IMR-90 (cell line): ENCODE measurements at regions not wholly inside any gene's neighbourhood (a gene's known extent, or its start where the extent isn't known, plus 50 kb on each side); places are given as distances from the start of the nearest gene placed in this dataset.

ENCODE experiments used
- ATAC-seq: fragments of 200-7000 bp; cut with Tn5 transposase; 2 replicates; pipeline ENCODE4 v1.9.1; 2020; ENCODE audit warnings: low read depth, mild to moderate bottlenecking, moderate library complexity
- BruUV-seq: library from RNA; stranded (reverse); fragments of 400-500 nt; replicated peaks from 2 replicates; lab custom pipeline; 2021; lab: Mats Ljungman, UMichigan
- CTCF ChIA-PET: fragments of 300-600 bp; formaldehyde crosslinking; extraction: SDS; loops from one replicate; lab custom pipeline; 2021; ENCODE audit warnings: antibody characterized with exemption; lab: Yijun Ruan, JAX
- POLR2A ChIA-PET: fragments of 300-600 bp; sonication (Branson Sonifier 250); formaldehyde crosslinking; loops from one replicate; lab custom pipeline; 2022; ENCODE audit warnings: antibody characterized with exemption; ENCODE audit not compliant: unreplicated experiment; lab: Charles Lee
- DNase-seq: peaks from one replicate; pipeline ENCODE4 v3.0.0; 2013
- H2AFZ ChIP-seq: replicated peaks from 2 replicates; pipeline ENCODE3; 2013; ENCODE audit warnings: low read length, mild to moderate bottlenecking; ENCODE audit not compliant: poor library complexity
- H2AK5ac ChIP-seq: 2 replicates; pipeline ENCODE4 v1.6.1; 2013; ENCODE audit warnings: low read depth, low read length, inconsistent platforms
- H2AK9ac ChIP-seq: replicated peaks from 2 replicates; pipeline ENCODE3; 2013; ENCODE audit warnings: mild to moderate bottlenecking, low read depth, low read length, moderate library complexity; ENCODE audit not compliant: poor library complexity
- H2BK120ac ChIP-seq: 2 replicates; pipeline ENCODE4 v1.6.1; 2013; ENCODE audit warnings: low read depth, low read length, inconsistent platforms
- H2BK15ac ChIP-seq: 3 replicates; pipeline ENCODE4 v1.6.1; 2013; ENCODE audit warnings: low read depth, low read length, inconsistent platforms
- H2BK20ac ChIP-seq: 2 replicates; pipeline ENCODE4 v1.6.1; 2013; ENCODE audit warnings: low read depth, mild to moderate bottlenecking, inconsistent platforms, low read length, moderate library complexity
- H2BK5ac ChIP-seq: 2 replicates; pipeline ENCODE4 v1.6.1; 2013; ENCODE audit warnings: mild to moderate bottlenecking, low read depth, low read length, inconsistent platforms; ENCODE audit not compliant: poor library complexity, severe bottlenecking
- H3K14ac ChIP-seq: replicated peaks from 2 replicates; pipeline ENCODE4 v1.6.1; 2013; ENCODE audit warnings: low read depth, low read length, inconsistent platforms
- H3K18ac ChIP-seq: 2 replicates; pipeline ENCODE4 v1.6.1; 2013; ENCODE audit warnings: low read depth, low read length, control low read depth
- H3K23ac ChIP-seq: 2 replicates; pipeline ENCODE4 v1.6.1; 2013; ENCODE audit warnings: low read depth, low read length, inconsistent platforms
- H3K27ac ChIP-seq: 2 replicates; pipeline ENCODE4 v1.5.1; 2013; ENCODE audit warnings: mild to moderate bottlenecking, control low read depth, low read length; ENCODE audit not compliant: insufficient read depth
- H3K27me3 ChIP-seq: 2 replicates; pipeline ENCODE4 v1.6.1; 2013; ENCODE audit warnings: low read length; ENCODE audit not compliant: control insufficient read depth, insufficient read depth
- H3K36me3 ChIP-seq: 2 replicates; pipeline ENCODE4 v1.6.1; 2013; ENCODE audit warnings: low read length, mixed read lengths; ENCODE audit not compliant: control insufficient read depth, insufficient read depth
- H3K4ac ChIP-seq: 2 replicates; pipeline ENCODE4 v1.6.1; 2013; ENCODE audit warnings: low read depth, low read length, inconsistent platforms
- H3K4me1 ChIP-seq: 2 replicates; pipeline ENCODE4 v1.6.1; 2013; ENCODE audit warnings: low read length, mixed read lengths; ENCODE audit not compliant: control insufficient read depth, insufficient read depth
- H3K4me2 ChIP-seq: 2 replicates; pipeline ENCODE4 v1.6.1; 2013; ENCODE audit warnings: low read depth, mild to moderate bottlenecking, control low read depth, low read length, moderate library complexity
- H3K4me3 ChIP-seq: 2 replicates; pipeline ENCODE4 v1.5.1; 2013; ENCODE audit warnings: low read depth, mild to moderate bottlenecking, control low read depth, low read length, moderate library complexity; ENCODE audit not compliant: insufficient read depth
- H3K56ac ChIP-seq: 2 replicates; pipeline ENCODE4 v1.6.1; 2013; ENCODE audit warnings: low read length, inconsistent platforms; ENCODE audit not compliant: insufficient read depth; ENCODE audit errors: extremely low read depth
- H3K79me1 ChIP-seq, 2 experiments: 2 replicates each; pipeline ENCODE4 v1.6.1; 2013; ENCODE audit warnings: low read length in 2 of 2, inconsistent platforms in 1 of 2, low read depth in 1 of 2
- H3K9ac ChIP-seq: 2 replicates; pipeline ENCODE4 v1.6.1; 2013; ENCODE audit warnings: low read depth, low read length, control low read depth
- H3K9me1 ChIP-seq: 2 replicates; pipeline ENCODE4 v1.6.1; 2013; ENCODE audit warnings: low read length, inconsistent platforms; ENCODE audit not compliant: insufficient read depth
- H3K9me3 ChIP-seq: 2 replicates; pipeline ENCODE4 v1.6.1; 2013; ENCODE audit warnings: low read length; ENCODE audit not compliant: control insufficient read depth, insufficient read depth
- H4K20me1 ChIP-seq: 2 replicates; pipeline ENCODE4 v1.6.1; 2013; ENCODE audit warnings: low read length, inconsistent platforms; ENCODE audit not compliant: insufficient read depth
- H4K5ac ChIP-seq: 2 replicates; pipeline ENCODE4 v1.6.1; 2013; ENCODE audit warnings: mild to moderate bottlenecking, low read depth, low read length, control low read depth
- H4K8ac ChIP-seq, 2 experiments: 2 replicates each; pipeline ENCODE4 v1.6.1; 2013; ENCODE audit warnings: low read depth in 2 of 2, low read length in 2 of 2, control low read depth in 1 of 2, inconsistent platforms in 1 of 2
- H4K91ac ChIP-seq: 2 replicates; pipeline ENCODE4 v1.6.1; 2013; ENCODE audit warnings: low read depth, low read length, inconsistent platforms; ENCODE audit not compliant: insufficient read depth
- CHD1 ChIP-seq: IDR thresholded peaks from 2 replicates; pipeline ENCODE4 v1.6.1; 2012; ENCODE audit warnings: low read depth, low read length, improper control_type of control experiment
- CTCF ChIP-seq: conservative IDR thresholded peaks from 2 replicates; pipeline ENCODE4 v1.5.1; 2012; ENCODE audit warnings: mild to moderate bottlenecking, low read depth, low read length, improper control_type of control experiment
- FOS ChIP-seq: fragments of 150-350 bp; IDR thresholded peaks from 2 replicates; pipeline ENCODE4 v1.6.1; 2016; ENCODE audit warnings: low read depth, low read length
- MXI1 ChIP-seq: IDR thresholded peaks from 2 replicates; pipeline ENCODE4 v1.6.1; 2012; ENCODE audit warnings: low read depth, mild to moderate bottlenecking, low read length, moderate library complexity, borderline replicate concordance
- NFE2L2 ChIP-seq: fragments of 150-350 bp; IDR thresholded peaks from 2 replicates; pipeline ENCODE4 v1.6.1; 2016; ENCODE audit warnings: low read depth, mild to moderate bottlenecking, low read length
- POLR2A ChIP-seq: IDR thresholded peaks from 2 replicates; pipeline ENCODE4 v1.6.1; 2012; ENCODE audit warnings: mild to moderate bottlenecking, low read depth, low read length
- RCOR1 ChIP-seq: IDR thresholded peaks from 2 replicates; pipeline ENCODE4 v1.6.1; 2012; ENCODE audit warnings: mild to moderate bottlenecking, low read length, improper control_type of control experiment; ENCODE audit not compliant: insufficient replicate concordance
- RFX5 ChIP-seq: IDR thresholded peaks from 2 replicates; pipeline ENCODE4 v1.8.0; 2012; ENCODE audit warnings: low read depth, mild to moderate bottlenecking, low read length, moderate library complexity
- SMC3 ChIP-seq: fragments of 150-350 bp; IDR thresholded peaks from 2 replicates; pipeline ENCODE4 v1.6.1; 2016; ENCODE audit warnings: low read depth, mild to moderate bottlenecking, antibody characterized with exemption, low read length, moderate library complexity
- USF2 ChIP-seq: fragments of 150-350 bp; IDR thresholded peaks from 2 replicates; pipeline ENCODE4 v1.6.1; 2017; ENCODE audit warnings: mild to moderate bottlenecking, antibody characterized with exemption, low read length, low read depth
- WGBS, 2 experiments: methylation state at CpG; one replicate each; pipeline versions ENCODE4 v1.1.5 to v1.1.7; 2013; ENCODE audit warnings: missing lambda C conversion rate in 2 of 2; ENCODE audit not compliant: insufficient read length in 1 of 2; ENCODE audit errors: extremely low coverage in 2 of 2; 5-methylcytosine and 5-hydroxymethylcytosine counted together
- dilution Hi-C: fragments of 300-500 bp; cut with HindIII; formaldehyde crosslinking; loops from one replicate; pipeline ENCODE4 v1.14.3; 2018; ENCODE audit warnings: low sequenced_read_pairs; ENCODE audit not compliant: unreplicated experiment
- in situ Hi-C: fragments of 300-500 bp; cut with MboI; formaldehyde crosslinking; loops from 3 replicates; pipeline ENCODE4 v1.14.3; 2019; ENCODE audit warnings: low sequenced_read_pairs, inconsistent platforms, mixed read lengths
- intact Hi-C: fragments of 100-400 bp; cut with micrococcal nuclease; formaldehyde crosslinking; loops from 2 replicates; pipeline ENCODE4 v1.10.0; 2022

GRCh38 chr12:43602738-43603137 is 50.7 kb upstream of the ADAMTS20 start:
- no peak for TF ChIP-seq USF2
- TF ChIP-seq CTCF = no peak
- no peak for TF ChIP-seq SMC3
- TF ChIP-seq CHD1 = no peak
- no peak for TF ChIP-seq MXI1
- no peak for TF ChIP-seq POLR2A
- no peak for TF ChIP-seq RCOR1
- no peak for TF ChIP-seq RFX5
- no peak for TF ChIP-seq NFE2L2
- TF ChIP-seq FOS = no peak
- H3K4me3 ChIP-seq = no peak overlapping the region
- no peak for DNase-seq

More at GRCh38 chr12:43602738-43603137, 50.7 kb upstream of the ADAMTS20 start:
- H4K5ac ChIP-seq = no peak overlapping the region
- H2AFZ ChIP-seq = no peak overlapping the region
- ChIA-PET POLR2A (no interaction called here), CTCF (no interaction called here)
- no peaks in the 10 kb centered on the region for H3K79me1 ChIP-seq
- H2AK9ac ChIP-seq = no peak overlapping the region
- no peak overlapping the region for H3K9ac ChIP-seq
- H3K56ac ChIP-seq = no peak overlapping the region
- intact Hi-C loops (no loop called here), in situ Hi-C loops (no loop called here), dilution Hi-C loops (no loop called here)
- no peak overlapping the region for H2BK15ac ChIP-seq
- ATAC-seq = no peak
- H3K27ac ChIP-seq = no peak overlapping the region
- no peaks in the 10 kb centered on the region for H3K4me1 ChIP-seq
- H3K14ac ChIP-seq = no peak overlapping the region
- no peak overlapping the region for H4K8ac ChIP-seq
- no peak overlapping the region for H3K23ac ChIP-seq
- no peaks in the 10 kb centered on the region for H3K36me3 ChIP-seq
- BruUV-seq = no TSS peak
- no peaks in the 10 kb centered on the region for H3K27me3 ChIP-seq
- no peak overlapping the region for H2BK5ac ChIP-seq
- no peak overlapping the region for H2BK20ac ChIP-seq
- no peak overlapping the region for H2AK5ac ChIP-seq
- H3K18ac ChIP-seq = no peak overlapping the region
- 50% methylated on average over 3 of the region's 4 CpGs; no CpG with 5 or more reads in 1 of the 2 experiments for WGBS, 2 experiments
- H3K4ac ChIP-seq = no peak overlapping the region
- H4K20me1 ChIP-seq = no peaks in the 10 kb centered on the region
- H2BK120ac ChIP-seq = no peak overlapping the region
- no peak overlapping the region for H4K91ac ChIP-seq
- no peaks in the 10 kb centered on the region for H3K9me1 ChIP-seq
- no peaks in the 10 kb centered on the region for H3K9me3 ChIP-seq
- no peak overlapping the region for H3K4me2 ChIP-seq
